ENCODE measurements at regions not wholly inside any gene's neighbourhood (a gene's known extent, or its start where the extent isn't known, plus 50 kb on each side); places are given as distances from the start of the nearest gene placed in this dataset.
"Not testable (repeated sequence)": the region's sequence is repeated elsewhere in the genome, so short reads cannot be mapped to it uniquely, and the experiment has no call there.

GRCh38 chrX:17976955-17977354, 115.9 kb upstream of the RAI2 start:
- Histone ChIP-seq H3K4me3 (ENCODE audit: severe bottlenecking) (no peak overlapping the region), H3K27me3 (ENCODE audit: insufficient read depth, poor library complexity, severe bottlenecking) (no peaks in the 10 kb centered on the region), H3K4me1 (ENCODE audit: insufficient read depth, poor library complexity, severe bottlenecking) (no peaks in the 10 kb centered on the region), H3K36me3 (ENCODE audit: low read depth) (no peaks in the 10 kb centered on the region), H3K9me3 (ENCODE audit: severe bottlenecking) (no peaks in the 10 kb centered on the region), H3K27ac (ENCODE audit: poor library complexity, severe bottlenecking) (no peak overlapping the region)
- DNase-seq (ENCODE audit: low spot score), result no peak
- ATAC-seq (ENCODE audit: low read depth), result no peak
- TF ChIP-seq, protein P1, sequence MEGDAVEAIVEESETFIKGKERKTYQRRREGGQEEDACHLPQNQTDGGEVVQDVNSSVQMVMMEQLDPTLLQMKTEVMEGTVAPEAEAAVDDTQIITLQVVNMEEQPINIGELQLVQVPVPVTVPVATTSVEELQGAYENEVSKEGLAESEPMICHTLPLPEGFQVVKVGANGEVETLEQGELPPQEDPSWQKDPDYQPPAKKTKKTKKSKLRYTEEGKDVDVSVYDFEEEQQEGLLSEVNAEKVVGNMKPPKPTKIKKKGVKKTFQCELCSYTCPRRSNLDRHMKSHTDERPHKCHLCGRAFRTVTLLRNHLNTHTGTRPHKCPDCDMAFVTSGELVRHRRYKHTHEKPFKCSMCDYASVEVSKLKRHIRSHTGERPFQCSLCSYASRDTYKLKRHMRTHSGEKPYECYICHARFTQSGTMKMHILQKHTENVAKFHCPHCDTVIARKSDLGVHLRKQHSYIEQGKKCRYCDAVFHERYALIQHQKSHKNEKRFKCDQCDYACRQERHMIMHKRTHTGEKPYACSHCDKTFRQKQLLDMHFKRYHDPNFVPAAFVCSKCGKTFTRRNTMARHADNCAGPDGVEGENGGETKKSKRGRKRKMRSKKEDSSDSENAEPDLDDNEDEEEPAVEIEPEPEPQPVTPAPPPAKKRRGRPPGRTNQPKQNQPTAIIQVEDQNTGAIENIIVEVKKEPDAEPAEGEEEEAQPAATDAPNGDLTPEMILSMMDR (IDR thresholded peaks at IDR 0.05; ENCODE audit: poor library complexity, severe bottlenecking), result no peak

GRCh38 chrX:17975349-17975748, 114.3 kb upstream of the RAI2 start:
- not testable (repeated sequence) for H3K27me3 ChIP-seq (ENCODE audit: insufficient read depth, poor library complexity, severe bottlenecking); H3K4me1 ChIP-seq (ENCODE audit: insufficient read depth, poor library complexity, severe bottlenecking); H3K27ac ChIP-seq (ENCODE audit: poor library complexity, severe bottlenecking); ATAC-seq (ENCODE audit: low read depth); H3K9me3 ChIP-seq (ENCODE audit: severe bottlenecking); H3K36me3 ChIP-seq (ENCODE audit: low read depth); H3K4me3 ChIP-seq (ENCODE audit: severe bottlenecking); DNase-seq (ENCODE audit: low spot score)

- DNase-seq (ENCODE audit: low spot score) (no peak), ATAC-seq (ENCODE audit: low read depth) (no peak)
- TF ChIP-seq, protein P1 (IDR thresholded peaks at IDR 0.05; ENCODE audit: poor library complexity, severe bottlenecking), result no peak
- Histone ChIP-seq H3K4me3 (ENCODE audit: severe bottlenecking) (no peak overlapping the region), H3K9me3 (ENCODE audit: severe bottlenecking) (no peaks in the 10 kb centered on the region), H3K36me3 (ENCODE audit: low read depth) (no peaks in the 10 kb centered on the region), H3K4me1 (ENCODE audit: insufficient read depth, poor library complexity, severe bottlenecking) (no peaks in the 10 kb centered on the region), H3K27ac (ENCODE audit: poor library complexity, severe bottlenecking) (no peak overlapping the region), H3K27me3 (ENCODE audit: insufficient read depth, poor library complexity, severe bottlenecking) (no peaks in the 10 kb centered on the region)
These were observed 107.3 kb upstream of the RAI2 start for GRCh38 chrX:17968367-17968766.

DNA sequence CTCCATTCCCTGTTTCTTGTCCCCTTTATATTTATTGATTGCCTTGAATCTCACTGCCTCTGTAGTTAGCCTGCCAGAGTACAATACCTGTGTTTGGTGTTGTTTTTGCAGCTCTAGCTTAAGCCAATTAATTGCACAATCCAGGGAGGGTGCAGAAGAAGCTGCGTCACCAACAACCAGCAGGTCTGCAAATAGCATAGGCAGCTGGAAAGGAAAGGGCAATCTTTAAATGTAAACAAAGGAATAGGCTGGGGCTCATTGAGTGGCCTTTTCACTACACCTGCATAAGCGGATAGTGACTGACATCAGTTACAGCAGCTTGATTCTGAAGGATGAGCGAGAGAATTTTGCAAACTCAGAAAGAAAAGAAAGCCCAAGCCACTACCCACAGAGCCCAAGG, 106.8 kb upstream of the RAI2 start:
- no peak for DNase-seq (ENCODE audit: low spot score)
- TF ChIP-seq, protein P1 (IDR thresholded peaks at IDR 0.05; ENCODE audit: poor library complexity, severe bottlenecking), result no peak
- no peak overlapping the region for H3K4me3 ChIP-seq (ENCODE audit: severe bottlenecking)
- no peaks in the 10 kb centered on the region for H3K27me3 ChIP-seq (ENCODE audit: insufficient read depth, poor library complexity, severe bottlenecking)
- H3K36me3 ChIP-seq (ENCODE audit: low read depth), result no peaks in the 10 kb centered on the region
- no peaks in the 10 kb centered on the region for H3K4me1 ChIP-seq (ENCODE audit: insufficient read depth, poor library complexity, severe bottlenecking)
- no peaks in the 10 kb centered on the region for H3K9me3 ChIP-seq (ENCODE audit: severe bottlenecking)
- H3K27ac ChIP-seq (ENCODE audit: poor library complexity, severe bottlenecking), result no peak overlapping the region
- no peak for ATAC-seq (ENCODE audit: low read depth)

- no peaks in the 10 kb centered on the region for H3K4me1 ChIP-seq (ENCODE audit: insufficient read depth, poor library complexity, severe bottlenecking)
- no peak overlapping the region for H3K27ac ChIP-seq (ENCODE audit: poor library complexity, severe bottlenecking)
These were observed 103.8 kb upstream of the RAI2 start for GRCh38 chrX:17964871-17965270.

More at GRCh38 chrX:17964871-17965270, 103.8 kb upstream of the RAI2 start:
- DNase-seq (ENCODE audit: low spot score) (no peak), ATAC-seq (ENCODE audit: low read depth) (no peak)
- H3K27me3 ChIP-seq (ENCODE audit: insufficient read depth, poor library complexity, severe bottlenecking), result no peaks in the 10 kb centered on the region
- no peaks in the 10 kb centered on the region for H3K9me3 ChIP-seq (ENCODE audit: severe bottlenecking)
- TF ChIP-seq, protein P1 (IDR thresholded peaks at IDR 0.05; ENCODE audit: poor library complexity, severe bottlenecking), result no peak
- no peak overlapping the region for H3K4me3 ChIP-seq (ENCODE audit: severe bottlenecking)
- no peaks in the 10 kb centered on the region for H3K36me3 ChIP-seq (ENCODE audit: low read depth)

Data from RWPE2 (cell line).